ENCODE measurements at regions not wholly inside any gene's neighbourhood (a gene's known extent, or its start where the extent isn't known, plus 50 kb on each side); places are given as distances from the start of the nearest gene placed in this dataset.
A peak's percentile ranks its signal among the peaks of the same experiment; 100 is the strongest.

DNA sequence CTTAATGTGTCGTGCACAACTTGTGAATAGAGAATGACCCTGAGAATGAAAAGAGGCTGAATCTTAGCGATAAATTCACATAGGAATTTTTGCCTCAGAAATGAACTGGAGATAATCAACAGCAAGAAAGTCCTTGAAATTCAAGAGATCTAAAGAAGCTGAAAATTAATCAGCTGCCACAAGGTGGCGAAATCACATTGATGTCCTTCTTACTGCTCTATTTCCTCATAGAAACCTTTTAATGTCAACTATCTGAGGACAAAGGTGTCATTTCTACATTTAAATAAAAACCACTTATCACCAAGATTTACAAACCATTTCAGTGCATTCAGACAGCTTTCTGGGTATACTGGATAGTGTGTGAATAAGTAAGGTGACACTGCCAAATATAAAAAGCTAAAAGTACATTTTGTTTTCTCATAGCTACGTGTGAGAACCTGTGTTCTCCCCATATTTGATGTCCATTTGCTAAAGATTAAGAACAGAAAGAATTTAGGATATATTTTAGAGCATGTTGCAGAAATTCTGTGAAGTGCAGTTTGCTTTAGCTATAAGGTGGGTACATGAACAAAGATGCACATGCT, 485.3 kb upstream of the PTBP2 start:
- peak; percentile 88 for FAIRE-seq
- H2BK120ac ChIP-seq (replicated peaks; ENCODE audit: low read depth, low read length): no peak overlapping the region

More for the DNA sequence above, 485.3 kb upstream of the PTBP2 start:
- no peak overlapping the region for H3K4me3 ChIP-seq (ENCODE audit: extremely low read depth in 1 of 4, insufficient read depth in 2 of 4, low read depth in 3 of 4, low read length in 4 of 4)
- no peaks in the 10 kb centered on the region for H3K23me2 ChIP-seq (ENCODE audit: low read depth, low read length)
- H3K27me3 ChIP-seq (replicated peaks in 1 of 4; ENCODE audit: control insufficient read depth in 3 of 4, extremely low read depth in 1 of 4, insufficient read depth in 3 of 4, low read length in 3 of 4): no peaks in the 10 kb centered on the region
- no peak overlapping the region for H3K4ac ChIP-seq (replicated peaks; ENCODE audit: insufficient read length, low read depth, low read length)
- H3K79me2 ChIP-seq (ENCODE audit: control insufficient read depth in 1 of 2, insufficient read depth in 2 of 2, low read length in 2 of 2): no peaks in the 10 kb centered on the region
- H3K36me3 ChIP-seq (ENCODE audit: control insufficient read depth in 2 of 4, insufficient read depth in 4 of 4, low read length in 3 of 4): no peaks in the 10 kb centered on the region
- H2BK5ac ChIP-seq (ENCODE audit: low read depth, low read length): no peak overlapping the region
- H3K4me1 ChIP-seq (replicated peaks in 1 of 4; ENCODE audit: control insufficient read depth in 3 of 4, insufficient read depth in 4 of 4, low read length in 3 of 4): no peaks in the 10 kb centered on the region
- H3K4me2 ChIP-seq (ENCODE audit: insufficient read depth in 1 of 2, low read depth in 2 of 2, low read length in 2 of 2): no peak overlapping the region
- no peaks in the 10 kb centered on the region; the same call in 1 of the 2 replicates for H3K79me1 ChIP-seq (ENCODE audit: low read depth, low read length)
- no peak overlapping the region for H3K14ac ChIP-seq (ENCODE audit: insufficient read length)
- H3K23ac ChIP-seq (ENCODE audit: insufficient read length): no peak overlapping the region
- H3K9me3 ChIP-seq (ENCODE audit: insufficient read depth in 2 of 2, low read depth in 1 of 2, low read length in 1 of 2): no peaks in the 10 kb centered on the region; a peak in 2 of 4 replicates
- ChIA-PET POLR2A (ENCODE audit: partially characterized antibody) (interaction anchor here (0.6 kb wide), 1 partner anchor 1080 kb away, joined by 3 read pairs; no protein-coding TSS in a partner anchor), CTCF (ENCODE audit: partially characterized antibody) (interaction anchor here (0.5 to 2.2 kb wide), 40 partner anchors 8 to 947 kb away, joined by 3 to 15 read pairs (median 4); no protein-coding TSS in a partner anchor)
- TF ChIP-seq GTF2F1 (IDR thresholded peaks at IDR 0.05; ENCODE audit: borderline replicate concordance, low read depth, low read length): no peak
- TF ChIP-seq NANOG (IDR thresholded peaks at IDR 0.05; ENCODE audit: insufficient read depth, low read depth, low read length, poor library complexity, severe bottlenecking): no peak
- TF ChIP-seq, protein P1, sequence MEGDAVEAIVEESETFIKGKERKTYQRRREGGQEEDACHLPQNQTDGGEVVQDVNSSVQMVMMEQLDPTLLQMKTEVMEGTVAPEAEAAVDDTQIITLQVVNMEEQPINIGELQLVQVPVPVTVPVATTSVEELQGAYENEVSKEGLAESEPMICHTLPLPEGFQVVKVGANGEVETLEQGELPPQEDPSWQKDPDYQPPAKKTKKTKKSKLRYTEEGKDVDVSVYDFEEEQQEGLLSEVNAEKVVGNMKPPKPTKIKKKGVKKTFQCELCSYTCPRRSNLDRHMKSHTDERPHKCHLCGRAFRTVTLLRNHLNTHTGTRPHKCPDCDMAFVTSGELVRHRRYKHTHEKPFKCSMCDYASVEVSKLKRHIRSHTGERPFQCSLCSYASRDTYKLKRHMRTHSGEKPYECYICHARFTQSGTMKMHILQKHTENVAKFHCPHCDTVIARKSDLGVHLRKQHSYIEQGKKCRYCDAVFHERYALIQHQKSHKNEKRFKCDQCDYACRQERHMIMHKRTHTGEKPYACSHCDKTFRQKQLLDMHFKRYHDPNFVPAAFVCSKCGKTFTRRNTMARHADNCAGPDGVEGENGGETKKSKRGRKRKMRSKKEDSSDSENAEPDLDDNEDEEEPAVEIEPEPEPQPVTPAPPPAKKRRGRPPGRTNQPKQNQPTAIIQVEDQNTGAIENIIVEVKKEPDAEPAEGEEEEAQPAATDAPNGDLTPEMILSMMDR (IDR thresholded peaks at IDR 0.05; ENCODE audit: control extremely low read depth in 1 of 3, insufficient read depth in 1 of 3, low read depth in 1 of 3, low read length in 3 of 3): peak in 2 of 3 experiments; percentile 10 to 57; a peak in 2 of 4 replicates
- no peak for TF ChIP-seq KDM4A (IDR thresholded peaks at IDR 0.05; ENCODE audit: low read depth, low read length, severe bottlenecking)
- TF ChIP-seq RAD21 (IDR thresholded peaks at IDR 0.05 in 1 of 2, conservative IDR thresholded peaks at IDR 0.05 in 1 of 2; ENCODE audit: low read depth in 2 of 2, low read length in 2 of 2): peak; percentile 75 to 78
- TF ChIP-seq TAF1 (IDR thresholded peaks at IDR 0.05; ENCODE audit: low read depth, low read length): no peak
- TF ChIP-seq ZNF274 (IDR thresholded peaks at IDR 0.05; ENCODE audit: borderline replicate concordance, extremely low read depth, low read length): no peak
- TF ChIP-seq, protein P2, sequence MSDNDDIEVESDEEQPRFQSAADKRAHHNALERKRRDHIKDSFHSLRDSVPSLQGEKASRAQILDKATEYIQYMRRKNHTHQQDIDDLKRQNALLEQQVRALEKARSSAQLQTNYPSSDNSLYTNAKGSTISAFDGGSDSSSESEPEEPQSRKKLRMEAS (IDR thresholded peaks at IDR 0.05): no peak
- TF ChIP-seq CHD2 (IDR thresholded peaks at IDR 0.05; ENCODE audit: low read length): no peak
- TF ChIP-seq TCF12 (IDR thresholded peaks at IDR 0.05; ENCODE audit: low read depth, low read length): no peak
- H2BK20ac ChIP-seq (ENCODE audit: low read length): no peak overlapping the region
- no peak overlapping the region for H4K8ac ChIP-seq (ENCODE audit: extremely low read depth, insufficient read depth, low read length)
- H2AFZ ChIP-seq (ENCODE audit: low read length): no peak overlapping the region
- H4K20me1 ChIP-seq (replicated peaks in 1 of 2; ENCODE audit: control insufficient read depth in 1 of 2, insufficient read depth in 2 of 2, low read length in 2 of 2): no peaks in the 10 kb centered on the region
- no peak overlapping the region for H3K18ac ChIP-seq (ENCODE audit: extremely low read depth, low read length)
- no peak overlapping the region for H3K56ac ChIP-seq (replicated peaks; ENCODE audit: insufficient read length, low read depth, low read length)
- no peak overlapping the region for H3K9ac ChIP-seq (replicated peaks in 1 of 4; ENCODE audit: extremely low read depth in 1 of 4, low read depth in 3 of 4, low read length in 3 of 4)
- DNase-seq (ENCODE audit: low read depth in 1 of 2, low spot score in 2 of 2): no peak
- H4K5ac ChIP-seq (ENCODE audit: insufficient read length, low read depth, low read length): no peak overlapping the region
- H2BK12ac ChIP-seq (ENCODE audit: low read depth, low read length): no peak overlapping the region
- WGBS, 2 experiments (ENCODE audit: extremely low coverage in 1 of 2, insufficient coverage in 1 of 2, insufficient read length in 1 of 2, insufficient replicate concordance in 2 of 2, low coverage in 1 of 2, low lambda C conversion rate in 2 of 2, missing lambda C conversion rate in 1 of 2): 30% methylated on average over 4 of the region's 4 CpGs; no CpG with 5 or more reads in 1 of the 2 experiments
- H4K91ac ChIP-seq (replicated peaks; ENCODE audit: insufficient read length, low read length): no peak overlapping the region
- no peak overlapping the region for H3K27ac ChIP-seq (ENCODE audit: low read depth, low read length)
- H2BK15ac ChIP-seq (ENCODE audit: low read length): no peak overlapping the region
- H2AK5ac ChIP-seq (ENCODE audit: low read depth, low read length): no peak overlapping the region

All from H1 (cell line).